ENCODE measurements at regions not wholly inside any gene's neighbourhood (a gene's known extent, or its start where the extent isn't known, plus 50 kb on each side); places are given as distances from the start of the nearest gene placed in this dataset.

DNA sequence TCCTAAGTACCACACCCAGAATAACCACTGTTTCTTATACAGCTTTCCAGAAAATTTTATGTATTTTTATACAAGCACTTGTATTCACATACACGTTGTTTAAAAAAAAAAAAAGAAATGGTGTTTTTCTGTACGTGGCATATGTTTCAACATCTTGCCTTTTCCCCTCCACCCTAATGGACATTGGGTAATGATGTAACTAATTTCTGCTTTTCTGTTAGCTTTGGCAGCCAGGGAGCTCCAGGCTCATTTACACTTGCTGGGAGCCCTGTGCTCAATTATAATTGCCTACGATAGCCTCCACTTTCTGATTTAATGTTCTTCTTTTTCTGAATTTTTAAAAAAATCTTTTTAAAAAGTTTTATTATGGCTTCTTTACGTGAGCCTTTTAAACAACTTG, 352.4 kb downstream of the UTRN start:
- TF ChIP-seq, protein P1, sequence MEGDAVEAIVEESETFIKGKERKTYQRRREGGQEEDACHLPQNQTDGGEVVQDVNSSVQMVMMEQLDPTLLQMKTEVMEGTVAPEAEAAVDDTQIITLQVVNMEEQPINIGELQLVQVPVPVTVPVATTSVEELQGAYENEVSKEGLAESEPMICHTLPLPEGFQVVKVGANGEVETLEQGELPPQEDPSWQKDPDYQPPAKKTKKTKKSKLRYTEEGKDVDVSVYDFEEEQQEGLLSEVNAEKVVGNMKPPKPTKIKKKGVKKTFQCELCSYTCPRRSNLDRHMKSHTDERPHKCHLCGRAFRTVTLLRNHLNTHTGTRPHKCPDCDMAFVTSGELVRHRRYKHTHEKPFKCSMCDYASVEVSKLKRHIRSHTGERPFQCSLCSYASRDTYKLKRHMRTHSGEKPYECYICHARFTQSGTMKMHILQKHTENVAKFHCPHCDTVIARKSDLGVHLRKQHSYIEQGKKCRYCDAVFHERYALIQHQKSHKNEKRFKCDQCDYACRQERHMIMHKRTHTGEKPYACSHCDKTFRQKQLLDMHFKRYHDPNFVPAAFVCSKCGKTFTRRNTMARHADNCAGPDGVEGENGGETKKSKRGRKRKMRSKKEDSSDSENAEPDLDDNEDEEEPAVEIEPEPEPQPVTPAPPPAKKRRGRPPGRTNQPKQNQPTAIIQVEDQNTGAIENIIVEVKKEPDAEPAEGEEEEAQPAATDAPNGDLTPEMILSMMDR (IDR thresholded peaks at IDR 0.05) = no peak
- TF ChIP-seq POLR2AphosphoS5 (IDR thresholded peaks at IDR 0.05) (no peak), EP300 (IDR thresholded peaks at IDR 0.05) (no peak)

Data from upper lobe of left lung (tissue), 4 donors.